ENCODE measurements at regions not wholly inside any gene's neighbourhood (a gene's known extent, or its start where the extent isn't known, plus 50 kb on each side); places are given as distances from the start of the nearest gene placed in this dataset.

DNA sequence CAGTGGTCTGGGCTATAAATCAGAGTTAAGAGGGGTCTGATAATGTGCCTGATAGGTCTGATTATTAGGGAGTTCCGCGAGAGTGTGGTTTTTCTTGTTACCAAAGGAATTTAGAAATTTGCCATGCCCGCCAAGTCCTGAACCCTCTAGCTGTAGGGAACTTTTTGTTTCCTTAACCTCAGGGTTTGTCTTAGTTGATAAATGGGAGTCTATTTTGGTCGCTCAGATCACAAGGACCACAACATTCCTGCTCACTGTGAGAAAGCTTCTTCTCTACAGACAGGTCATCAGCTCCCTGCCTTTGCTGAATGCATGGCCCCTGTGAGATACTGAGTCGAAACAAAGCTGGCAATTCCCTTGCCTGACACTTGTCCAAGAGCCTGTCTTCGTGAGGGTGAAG is 497.8 kb downstream of the HS3ST4 start:
- no peak for DNase-seq (ENCODE audit: low read depth)

DNA sequence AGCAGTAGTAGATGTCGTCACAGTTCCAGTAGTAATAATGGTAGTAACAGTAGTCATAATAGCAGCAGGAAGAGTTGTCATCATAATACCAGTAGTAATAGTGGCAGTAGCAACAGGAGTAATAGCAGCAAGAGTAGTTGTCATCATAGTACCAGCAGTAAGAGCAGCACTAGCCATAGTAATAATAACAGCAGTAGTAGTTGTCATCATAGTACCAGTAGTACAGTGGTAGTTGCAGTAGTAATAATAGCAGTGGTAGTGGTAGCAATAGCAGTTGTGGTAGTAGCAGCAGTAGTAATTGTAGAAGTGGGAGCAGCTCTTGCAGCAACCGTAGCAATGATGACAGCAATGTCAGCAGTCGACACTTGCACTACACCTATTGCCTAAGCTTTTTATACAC is 502.8 kb downstream of the HS3ST4 start:
- no peak for DNase-seq (ENCODE audit: low read depth)

DNA sequence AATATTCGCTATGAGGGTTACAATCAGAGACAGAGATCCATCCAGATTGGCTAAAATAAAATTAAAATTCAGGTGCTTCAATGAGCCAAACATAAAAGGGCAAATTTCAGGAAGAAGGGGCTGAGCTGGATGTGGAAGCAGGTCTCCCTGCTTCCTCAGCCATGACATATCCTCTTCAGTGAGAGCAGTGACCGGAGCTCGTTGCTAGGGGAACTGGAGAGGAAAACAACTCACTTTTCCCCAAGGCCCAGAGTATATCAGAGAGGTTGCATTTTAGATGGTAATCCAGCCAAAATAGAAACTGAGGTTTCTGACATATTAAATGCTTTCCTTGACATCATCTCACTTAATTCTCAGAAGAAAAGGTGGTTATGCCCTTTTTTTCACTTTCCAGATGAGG is 503.5 kb downstream of the HS3ST4 start:
- no peak for DNase-seq (ENCODE audit: low read depth)

DNA sequence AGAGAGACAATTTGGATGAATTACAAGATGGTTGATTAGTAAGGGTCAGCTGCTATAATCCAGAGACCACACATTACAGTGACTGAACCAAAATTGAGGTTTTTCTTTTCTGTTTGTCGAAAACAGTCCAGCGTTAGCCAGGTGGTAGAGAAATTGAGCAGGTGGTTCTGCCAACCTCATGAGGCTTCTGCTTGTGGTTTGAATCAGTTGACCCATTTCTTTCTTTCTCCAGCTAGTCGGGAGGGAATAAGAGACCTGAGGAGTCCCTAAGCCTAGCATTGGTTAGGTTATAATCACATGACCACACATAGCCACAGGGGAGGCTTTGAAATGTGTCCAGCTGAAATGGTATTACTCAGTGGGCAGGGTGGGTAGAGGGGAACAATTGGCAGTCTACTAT is 504.6 kb downstream of the HS3ST4 start:
- DNase-seq (ENCODE audit: low read depth), result no peak

DNA sequence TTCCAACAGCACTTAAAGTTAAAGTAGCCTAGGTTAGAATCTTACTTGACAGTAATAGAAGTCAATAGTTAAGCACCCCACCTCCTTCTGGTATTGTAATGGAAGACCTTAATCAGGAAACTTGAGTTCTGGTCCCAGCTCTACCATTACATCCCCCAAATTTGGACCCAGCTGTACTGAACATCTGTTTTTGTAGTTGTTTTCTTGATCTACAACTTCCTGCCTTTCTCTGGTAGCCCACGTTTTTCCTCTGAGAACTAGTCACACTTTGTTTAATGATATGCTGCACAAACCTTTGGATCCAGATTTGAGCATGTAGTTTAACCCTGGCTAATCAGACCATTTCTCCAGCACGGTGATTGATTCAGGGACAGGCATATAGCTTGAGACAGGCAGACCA is 505.0 kb downstream of the HS3ST4 start:
- DNase-seq (ENCODE audit: low read depth), result no peak

DNA sequence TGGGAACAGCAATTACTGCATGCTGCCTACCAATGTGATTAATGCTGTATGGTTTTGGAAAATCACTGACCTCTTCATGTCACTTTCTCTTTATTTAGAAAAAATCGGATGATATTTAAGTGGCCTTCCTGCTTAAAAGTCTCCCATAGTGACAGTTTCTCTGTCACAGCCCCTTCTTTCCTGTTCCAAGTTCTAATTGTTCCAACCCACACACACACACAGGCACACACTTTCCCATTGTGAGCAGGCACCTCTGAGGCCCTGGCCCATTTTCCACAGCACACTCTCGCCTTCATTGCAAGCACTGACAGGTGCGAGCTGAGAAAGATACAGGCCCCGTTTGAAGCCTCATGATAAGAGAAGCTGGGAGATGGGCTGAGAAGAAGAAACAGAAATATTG is 505.9 kb downstream of the HS3ST4 start:
- DNase-seq (ENCODE audit: low read depth), result no peak

DNA sequence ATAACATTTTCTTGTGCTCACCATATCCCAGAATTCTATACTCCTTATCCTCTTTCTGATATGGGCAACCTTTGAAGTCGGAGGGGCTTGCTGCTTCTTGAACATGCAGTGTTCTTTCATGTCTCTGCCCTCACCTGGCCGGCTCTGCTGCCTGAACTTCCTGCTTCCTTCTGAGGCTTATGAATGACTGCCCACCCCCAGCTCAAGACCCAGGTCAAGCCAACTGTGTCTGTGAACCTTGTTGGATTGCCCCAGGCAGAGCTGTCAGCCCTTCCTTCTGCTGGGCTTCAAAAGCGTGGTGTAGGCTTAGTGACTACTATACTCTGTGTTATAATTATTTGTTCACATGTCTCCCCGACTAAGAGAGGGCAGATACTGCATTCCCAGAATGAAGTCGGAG is 506.5 kb downstream of the HS3ST4 start:
- DNase-seq (ENCODE audit: low read depth), result no peak

DNA sequence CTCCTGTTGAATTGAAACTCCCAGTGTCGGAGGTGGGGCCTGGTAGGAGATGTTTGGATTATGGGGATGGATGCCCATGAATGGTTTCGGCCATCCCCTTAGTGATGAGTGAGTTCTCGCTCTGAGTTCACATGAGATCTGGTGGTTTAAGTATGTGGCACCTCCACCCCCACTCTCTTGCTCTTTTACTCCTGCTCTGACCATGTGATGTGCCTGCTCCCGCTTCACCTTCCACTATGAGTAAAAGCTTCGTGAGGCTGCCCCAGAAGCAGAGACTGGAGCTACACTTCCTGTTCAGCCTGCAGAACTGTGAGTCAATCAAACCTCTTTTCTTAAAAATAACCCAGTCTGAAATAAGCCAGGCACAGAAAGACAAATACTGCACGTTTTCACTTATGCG is 512.4 kb downstream of the HS3ST4 start:
- DNase-seq (ENCODE audit: low read depth), result no peak

DNA sequence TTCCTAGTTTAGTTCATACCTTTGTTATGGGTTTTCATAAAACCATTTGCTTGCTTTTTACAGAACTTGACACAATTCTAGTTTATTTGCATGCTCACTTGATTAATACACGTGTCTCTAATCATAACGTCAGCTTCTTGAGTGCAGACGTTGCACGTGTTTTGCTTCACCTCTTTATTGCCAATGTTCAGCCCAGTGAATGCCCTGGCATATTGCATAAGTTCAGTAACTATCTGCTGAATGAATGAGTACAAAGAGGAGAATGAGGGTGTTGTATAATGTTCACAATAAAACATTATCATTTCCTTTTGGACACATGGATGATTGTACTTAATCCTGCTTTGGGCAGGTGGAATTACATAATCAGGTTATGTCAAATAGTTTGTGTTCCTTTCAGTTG is 519.8 kb downstream of the HS3ST4 start:
- DNase-seq (ENCODE audit: low read depth), result no peak

DNA sequence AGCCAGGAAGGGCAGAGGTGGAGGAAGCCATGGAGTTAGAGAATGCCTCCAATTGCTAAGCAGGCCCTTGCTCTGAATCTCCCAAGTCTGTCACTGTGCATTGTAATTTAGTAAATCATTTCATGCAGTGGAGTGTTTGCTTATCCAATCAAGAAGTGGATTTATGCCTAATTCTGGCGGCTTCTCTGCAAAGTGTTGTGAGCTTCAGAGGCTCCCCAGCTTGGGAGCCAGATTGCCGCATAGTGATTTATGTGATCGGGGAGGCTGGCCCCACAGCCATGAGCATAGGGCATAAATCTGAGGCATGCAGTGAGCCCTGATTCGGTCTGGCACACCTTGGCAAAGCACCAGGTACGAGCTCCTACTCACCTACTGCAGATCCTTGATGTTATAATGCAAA is 520.8 kb downstream of the HS3ST4 start:
- DNase-seq (ENCODE audit: low read depth), result no peak

DNA sequence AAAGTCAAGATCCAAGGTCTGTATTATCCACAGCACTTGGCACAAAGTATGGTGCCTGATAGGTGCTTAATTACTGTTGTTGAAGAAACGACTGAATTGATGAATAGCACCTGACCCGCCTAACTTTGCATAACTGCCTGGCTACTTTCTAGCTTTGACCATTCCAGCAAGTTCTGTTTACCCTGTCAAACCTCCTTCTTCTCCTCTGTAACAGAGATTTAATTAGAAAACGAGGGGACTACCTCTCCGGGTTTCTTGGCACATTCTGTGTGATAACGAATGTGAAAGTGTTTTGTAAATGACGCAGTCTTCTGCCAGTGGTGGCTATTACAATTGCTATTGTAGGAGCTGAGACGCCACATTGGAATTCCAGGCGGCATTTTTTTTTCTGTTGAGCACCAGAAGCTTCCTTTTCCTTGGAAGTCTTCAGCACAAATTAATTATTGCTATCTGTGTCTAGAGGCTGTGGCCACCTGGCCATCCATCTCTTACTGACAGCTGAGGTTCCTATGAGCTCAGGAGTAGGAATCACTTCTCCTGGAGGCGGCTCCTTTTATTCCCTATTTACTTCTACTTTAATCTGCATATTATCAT is 522.9 kb downstream of the HS3ST4 start:
- DNase-seq (ENCODE audit: low read depth), result no peak

DNA sequence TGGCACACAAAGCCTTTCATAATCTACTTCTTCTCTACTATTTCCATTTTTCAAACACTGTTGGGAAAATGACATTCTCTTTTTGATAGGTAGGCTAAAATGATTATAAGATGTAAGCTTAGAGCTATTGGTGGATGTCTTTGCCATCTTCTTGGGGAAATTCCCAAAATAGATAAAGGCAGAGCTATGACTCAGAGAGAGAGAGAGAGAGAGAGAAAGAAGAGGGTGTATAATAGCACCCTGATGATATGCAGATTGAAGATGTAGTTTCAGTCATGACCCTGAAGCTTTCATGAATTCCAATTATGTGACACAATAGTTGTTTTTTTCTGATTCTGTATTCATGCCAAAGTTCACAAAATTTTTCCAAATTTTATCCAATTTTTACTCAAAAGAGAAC is 529.1 kb downstream of the HS3ST4 start:
- DNase-seq (ENCODE audit: low read depth), result no peak

DNA sequence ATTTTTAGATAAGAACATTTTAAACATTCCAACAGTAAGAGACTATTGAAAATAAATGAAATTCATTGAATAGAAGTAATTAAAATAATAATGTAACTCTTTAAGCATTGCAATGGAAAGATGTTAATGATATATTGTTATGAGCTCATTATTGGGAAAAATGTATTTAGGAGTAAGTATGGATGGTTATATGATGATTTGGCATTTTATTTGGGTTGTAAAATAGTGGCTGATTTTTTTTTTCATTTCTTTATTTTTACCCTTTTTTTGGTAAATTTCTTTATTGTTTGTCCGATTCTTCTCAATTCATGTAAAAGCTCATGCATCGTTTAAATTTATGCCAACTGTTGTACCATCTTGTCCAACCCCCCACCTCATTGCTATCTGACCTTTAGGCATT is 539.9 kb downstream of the HS3ST4 start:
- DNase-seq (ENCODE audit: low read depth), result no peak

DNA sequence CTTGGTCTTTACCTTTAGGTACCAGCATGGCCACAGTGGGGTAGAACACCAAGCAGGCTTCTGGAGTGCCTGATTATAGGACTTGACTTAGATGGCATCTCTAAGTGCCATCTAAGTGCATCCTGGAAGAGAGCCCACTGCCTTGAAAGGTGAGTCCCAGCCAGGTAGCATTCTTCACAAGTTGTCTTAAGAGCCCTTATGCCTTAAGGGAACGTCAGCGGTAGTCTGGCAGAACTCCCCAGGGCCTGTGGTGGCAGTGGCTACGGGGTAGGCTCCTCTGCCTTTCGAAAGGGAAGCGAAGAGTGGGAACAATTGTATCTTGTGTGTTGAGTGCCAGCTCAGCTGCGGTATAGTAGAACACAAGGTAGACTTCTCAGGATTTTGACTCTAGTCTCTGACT is 549.0 kb downstream of the HS3ST4 start:
- no peak for DNase-seq (ENCODE audit: low read depth)

DNA sequence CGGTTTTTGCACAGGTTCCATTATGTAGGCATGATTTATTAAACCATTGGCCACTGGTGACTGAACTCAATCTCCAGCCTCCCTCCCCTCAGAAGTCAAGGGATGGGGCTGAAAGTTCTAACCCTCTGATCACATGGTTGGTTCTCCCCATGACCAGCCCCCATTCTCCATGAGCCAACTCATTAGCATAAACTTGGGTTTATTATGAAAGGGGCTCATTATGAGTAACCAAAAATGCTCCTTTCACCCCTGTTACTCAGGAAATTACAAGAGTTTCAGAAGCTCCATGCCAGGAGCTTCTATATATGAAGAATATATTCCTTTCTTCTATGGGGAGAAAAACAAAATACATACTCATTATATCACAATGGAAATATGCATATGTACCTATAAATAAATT is 555.3 kb downstream of the HS3ST4 start:
- DNase-seq (ENCODE audit: low read depth), result no peak

DNA sequence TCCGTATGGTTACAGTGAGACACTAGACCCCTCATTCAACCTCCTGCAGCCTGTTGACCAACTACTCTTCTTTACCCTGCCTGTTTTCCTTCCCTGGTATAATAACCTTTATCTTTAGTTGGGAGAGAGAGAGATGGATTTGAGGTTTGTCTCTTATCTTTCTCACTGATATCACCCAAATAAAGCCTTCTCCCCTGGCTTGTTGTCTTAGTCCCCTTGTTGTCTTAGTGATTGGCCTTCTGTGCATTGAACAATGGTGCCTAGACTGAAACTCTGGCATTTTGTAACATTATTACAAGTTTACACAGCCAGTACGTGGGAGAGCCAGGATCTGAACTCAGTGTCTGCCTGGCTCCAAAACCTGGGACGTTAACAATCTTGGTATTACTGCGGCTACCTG is 560.8 kb downstream of the HS3ST4 start:
- DNase-seq (ENCODE audit: low read depth), result no peak

DNA sequence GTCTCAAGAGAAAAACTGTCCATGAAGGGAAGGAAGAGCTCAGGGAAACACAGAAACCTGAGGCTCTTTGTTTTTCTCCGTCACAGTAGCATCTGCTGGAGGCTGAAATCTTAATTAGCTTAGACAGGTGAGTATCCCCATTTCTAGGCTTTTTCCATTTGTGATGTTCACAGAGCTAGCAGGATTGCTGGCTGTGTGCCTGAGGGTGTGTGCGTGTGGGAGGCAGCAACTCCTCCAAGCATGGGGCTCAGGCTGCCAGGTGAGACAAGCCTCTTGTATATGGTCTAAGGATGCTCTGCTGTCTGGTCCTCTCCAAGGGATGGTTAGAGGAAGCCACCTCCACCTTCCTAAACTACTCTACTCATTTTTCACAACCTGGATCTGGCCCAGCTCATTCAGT is 569.9 kb downstream of the HS3ST4 start:
- no peak for DNase-seq (ENCODE audit: low read depth)

DNA sequence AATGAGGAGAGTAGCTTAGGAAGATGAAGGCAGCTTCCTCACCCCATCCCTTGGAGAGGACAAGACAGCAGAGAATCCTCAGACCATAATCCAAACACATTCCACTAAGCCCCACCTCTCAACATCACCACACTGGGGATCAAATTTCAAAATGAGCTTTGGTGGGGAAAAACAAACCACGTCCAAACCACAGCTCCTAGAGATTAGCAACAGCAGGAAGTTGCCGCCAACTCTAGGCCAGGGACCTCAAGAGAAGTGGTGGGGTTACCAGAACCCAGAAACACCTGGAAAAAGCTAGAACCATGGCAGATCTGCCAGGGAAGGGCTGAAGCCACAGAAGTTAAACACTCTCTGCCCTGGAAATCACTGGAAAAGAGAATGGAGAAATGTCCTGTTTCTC is 571.6 kb downstream of the HS3ST4 start:
- no peak for DNase-seq (ENCODE audit: low read depth)

DNA sequence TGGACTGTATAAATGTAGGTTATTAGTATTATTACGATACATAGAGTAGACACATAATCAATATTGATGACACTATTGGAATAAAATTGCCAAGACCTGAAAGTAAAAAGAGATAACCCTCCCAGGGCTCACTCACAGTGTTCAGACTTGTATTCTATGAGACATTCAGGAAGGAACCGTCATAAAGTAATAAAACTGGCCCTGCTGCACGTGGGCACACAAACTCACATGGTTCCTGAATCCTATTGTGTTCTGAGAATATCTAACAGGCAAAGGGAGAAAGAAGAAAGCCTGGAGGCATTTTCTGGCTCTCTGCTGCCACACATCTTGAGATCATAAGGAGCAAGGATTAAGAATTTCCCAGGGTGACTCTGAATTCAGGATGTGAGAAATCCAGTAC is 575.9 kb downstream of the HS3ST4 start:
- no peak for DNase-seq (ENCODE audit: low read depth)

DNA sequence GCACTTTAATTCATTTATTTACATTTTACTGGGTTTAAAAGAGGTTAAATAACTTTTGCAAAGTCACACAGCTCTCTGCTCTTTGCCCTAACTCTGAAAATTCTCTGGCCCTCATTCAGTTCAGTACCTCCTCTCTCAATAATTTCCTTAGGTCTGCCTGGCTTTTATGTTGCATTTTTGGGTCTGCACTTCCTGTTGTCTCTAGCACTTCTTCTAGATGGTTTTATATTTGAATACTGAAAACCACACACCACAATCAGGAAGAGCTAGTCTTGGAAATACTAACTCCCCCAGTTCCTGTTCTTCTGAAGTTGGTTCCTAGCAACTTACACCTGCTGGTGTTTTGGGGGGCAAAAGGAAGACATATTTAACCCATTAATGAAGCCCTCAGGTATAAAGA is 577.9 kb downstream of the HS3ST4 start:
- DNase-seq (ENCODE audit: low read depth), result no peak

DNA sequence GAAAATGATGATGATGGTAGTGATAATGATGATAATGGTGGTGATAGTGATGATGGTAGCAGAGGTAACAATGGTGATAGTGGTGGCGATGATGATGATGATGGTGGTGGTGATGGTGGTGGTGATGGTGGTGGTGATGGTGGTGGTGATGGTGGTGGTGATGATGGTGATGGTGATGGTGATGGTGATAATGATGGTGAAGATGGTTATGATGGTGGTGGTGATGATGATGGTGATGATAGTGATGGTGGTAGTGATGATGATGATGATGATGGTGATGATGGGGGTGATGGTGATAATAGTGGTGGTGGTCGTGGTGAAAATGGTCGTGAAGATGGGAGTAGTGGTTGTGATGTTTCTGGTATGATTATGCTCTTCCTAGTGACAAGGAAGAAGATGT is 581.8 kb downstream of the HS3ST4 start:
- no peak for DNase-seq (ENCODE audit: low read depth)

DNA sequence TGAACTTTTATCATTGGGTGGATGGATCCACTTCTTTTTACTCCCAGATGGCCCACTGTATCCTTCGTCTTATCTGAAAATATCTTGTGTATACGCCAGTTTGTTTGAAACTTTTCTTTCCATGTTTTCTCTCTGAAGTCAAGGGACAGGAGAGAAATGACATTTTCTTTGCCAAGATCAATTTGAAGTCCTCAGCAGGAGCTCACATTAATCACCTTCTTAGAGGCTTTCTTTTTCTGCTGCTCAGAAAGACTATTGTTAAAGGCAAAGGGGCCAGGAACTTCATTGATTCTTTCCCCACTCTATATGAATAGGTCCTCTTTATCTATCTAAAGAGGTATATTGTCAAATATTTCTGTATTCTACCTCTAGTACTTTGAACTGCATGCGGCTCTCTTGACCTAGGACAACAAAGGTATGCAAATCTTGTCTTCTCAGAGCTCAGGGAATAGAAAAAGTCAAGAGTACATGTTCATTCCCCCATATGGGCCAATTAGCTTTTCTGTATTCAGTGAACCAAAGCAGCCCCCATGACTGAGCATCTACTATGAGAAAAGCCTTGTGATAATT is 583.3 kb downstream of the HS3ST4 start:
- DNase-seq (ENCODE audit: low read depth), result no peak

DNA sequence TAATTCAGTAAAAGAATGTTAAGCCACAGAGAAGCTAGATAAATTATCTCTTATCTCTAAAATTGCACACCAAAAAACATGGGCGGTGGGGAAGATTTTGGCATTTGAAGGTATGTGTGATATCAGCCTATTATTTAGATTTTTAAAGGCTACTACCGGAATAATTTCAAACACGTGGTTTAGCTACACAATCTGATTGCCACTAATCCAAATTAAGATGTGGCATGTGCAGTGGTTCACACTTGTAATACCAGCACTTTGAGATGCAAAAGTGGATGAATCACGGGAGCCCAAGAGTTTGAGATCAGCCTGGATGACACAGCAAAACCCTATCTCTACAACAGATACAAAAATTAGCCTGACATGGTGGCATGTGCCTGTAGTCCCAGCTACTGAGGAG is 584.5 kb downstream of the HS3ST4 start:
- DNase-seq (ENCODE audit: low read depth), result no peak

DNA sequence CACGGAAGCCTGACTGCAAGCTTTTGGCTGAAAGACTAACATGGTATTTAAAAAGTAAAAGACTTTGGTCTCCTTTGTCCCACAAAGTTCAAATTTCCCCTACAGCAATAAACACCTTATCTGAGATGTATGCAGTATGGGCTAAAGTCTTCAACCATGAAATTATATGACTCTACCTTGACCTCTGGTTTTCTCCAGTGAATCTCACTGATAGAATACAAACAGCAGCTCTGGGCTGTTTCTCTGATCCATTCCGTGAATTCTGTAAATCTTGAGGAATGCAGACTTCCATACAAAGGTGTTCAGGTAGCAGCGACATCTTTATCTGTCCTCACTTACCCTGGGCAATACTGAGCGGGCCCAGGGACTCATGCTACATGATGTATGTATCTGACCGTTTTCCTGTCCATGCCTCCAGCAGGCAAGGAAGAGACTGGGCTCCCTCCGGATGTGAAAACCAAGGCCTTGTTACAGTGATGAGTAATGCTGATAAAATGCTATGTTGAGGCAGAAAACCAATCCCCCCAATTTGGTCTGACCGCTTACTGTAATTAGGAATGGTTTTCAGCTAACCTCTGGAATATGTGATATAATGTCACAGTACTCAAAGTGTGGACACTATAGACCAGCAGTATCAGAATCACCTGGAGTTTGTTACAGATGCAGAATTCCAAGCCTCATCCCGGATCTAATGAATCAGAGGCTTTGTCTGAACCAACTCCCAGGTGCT is 589.8 kb downstream of the HS3ST4 start:
- DNase-seq (ENCODE audit: low read depth), result no peak

Measured in ELR (cell line).